H9 (cell line): ENCODE measurements at regions not wholly inside any gene's neighbourhood (a gene's known extent, or its start where the extent isn't known, plus 50 kb on each side); places are given as distances from the start of the nearest gene placed in this dataset.

Experiments
- DNase-seq: peaks from one replicate; pipeline ENCODE4 v3.0.0-alpha.2; 2017
- H2AFZ ChIP-seq: one replicate; pipeline ENCODE4 v1.6.1; 2013; ENCODE audit warnings: mild to moderate bottlenecking, low read length, control low read depth, moderate library complexity
- H2AK5ac ChIP-seq: 2 replicates; pipeline ENCODE4 v1.6.1; 2013; ENCODE audit warnings: low read length, control low read depth, mixed read lengths; ENCODE audit not compliant: insufficient read length
- H2BK120ac ChIP-seq: one replicate; pipeline ENCODE4 v1.6.1; 2013; ENCODE audit warnings: low read depth, mild to moderate bottlenecking, low read length, control low read depth, inconsistent platforms; ENCODE audit not compliant: poor library complexity, severe bottlenecking
- H2BK12ac ChIP-seq: 2 replicates; pipeline ENCODE4 v1.6.1; 2013; ENCODE audit warnings: low read length, control low read depth, mixed read lengths, low read depth; ENCODE audit not compliant: insufficient read length
- H2BK15ac ChIP-seq: 2 replicates; pipeline ENCODE4 v1.6.1; 2013; ENCODE audit warnings: low read depth, low read length, control low read depth
- H2BK20ac ChIP-seq: one replicate; pipeline ENCODE4 v1.6.1; 2013; ENCODE audit warnings: low read depth, mild to moderate bottlenecking, low read length, control low read depth, inconsistent platforms; ENCODE audit not compliant: poor library complexity, severe bottlenecking
- H2BK5ac ChIP-seq: 2 replicates; pipeline ENCODE4 v1.6.1; 2013; ENCODE audit warnings: low read length, control low read depth, mixed read lengths; ENCODE audit not compliant: insufficient read length
- H3K14ac ChIP-seq: 2 replicates; pipeline ENCODE4 v1.6.1; 2013; ENCODE audit warnings: low read length, control low read depth; ENCODE audit not compliant: insufficient read depth
- H3K18ac ChIP-seq: 2 replicates; pipeline ENCODE4 v1.6.1; 2013; ENCODE audit warnings: low read depth, mild to moderate bottlenecking, mixed read lengths, low read length, control low read depth; ENCODE audit not compliant: insufficient read length
- H3K23ac ChIP-seq: 2 replicates; pipeline ENCODE4 v1.6.1; 2013; ENCODE audit warnings: low read length, control low read depth, mixed read lengths, low read depth; ENCODE audit not compliant: insufficient read length
- H3K23me2 ChIP-seq: 2 replicates; pipeline ENCODE4 v1.6.1; 2013; ENCODE audit warnings: low read depth, mild to moderate bottlenecking, mixed read lengths, low read length, control low read depth; ENCODE audit not compliant: insufficient read length, poor library complexity, severe bottlenecking
- H3K27ac ChIP-seq: 2 replicates; pipeline ENCODE4 v1.5.1; 2013; ENCODE audit warnings: low read length, control low read depth, mixed read lengths, low read depth; ENCODE audit not compliant: insufficient read length
- H3K27me3 ChIP-seq: 2 replicates; pipeline ENCODE4 v1.6.1; 2013; ENCODE audit warnings: low read length, control low read depth, inconsistent platforms; ENCODE audit not compliant: insufficient read depth
- H3K4ac ChIP-seq: 2 replicates; pipeline ENCODE4 v1.6.1; 2013; ENCODE audit warnings: low read depth, mild to moderate bottlenecking, control low read depth, inconsistent platforms, low read length, moderate library complexity
- H3K4me1 ChIP-seq: 2 replicates; pipeline ENCODE4 v1.6.1; 2013; ENCODE audit warnings: low read length, control low read depth, inconsistent platforms; ENCODE audit not compliant: insufficient read depth
- H3K4me2 ChIP-seq: 2 replicates; pipeline ENCODE4 v1.6.1; 2013; ENCODE audit warnings: low read length, control low read depth, mixed read lengths; ENCODE audit not compliant: insufficient read length, insufficient read depth
- H3K56ac ChIP-seq: 2 replicates; pipeline ENCODE4 v1.6.1; 2013; ENCODE audit warnings: low read depth, mild to moderate bottlenecking, mixed read lengths, low read length, control low read depth; ENCODE audit not compliant: insufficient read length
- H3K79me1 ChIP-seq: 2 replicates; pipeline ENCODE4 v1.6.1; 2013; ENCODE audit warnings: low read depth, mild to moderate bottlenecking, moderate library complexity, low read length, control low read depth, inconsistent platforms; ENCODE audit not compliant: insufficient read depth, poor library complexity, severe bottlenecking
- H3K79me2 ChIP-seq: 2 replicates; pipeline ENCODE4 v1.6.1; 2013; ENCODE audit warnings: low read length, control low read depth, inconsistent platforms; ENCODE audit not compliant: insufficient read depth
- H3K9ac ChIP-seq: 2 replicates; pipeline ENCODE4 v1.6.1; 2013; ENCODE audit warnings: low read length, control low read depth, mixed read lengths; ENCODE audit not compliant: insufficient read length; ENCODE audit errors: extremely low read depth
- H3K9me3 ChIP-seq: one replicate; pipeline ENCODE4 v1.6.1; 2013; ENCODE audit warnings: low read depth, low read length, inconsistent platforms; ENCODE audit not compliant: control insufficient read depth
- H3T11ph ChIP-seq: one replicate; pipeline ENCODE4 v1.6.1; 2013; ENCODE audit warnings: mild to moderate bottlenecking, low read length, control low read depth, inconsistent platforms
- H4K20me1 ChIP-seq: one replicate; pipeline ENCODE4 v1.6.1; 2013; ENCODE audit not compliant: control insufficient read depth, insufficient read length, insufficient read depth
- H4K5ac ChIP-seq: 2 replicates; pipeline ENCODE4 v1.6.1; 2013; ENCODE audit warnings: low read depth, mild to moderate bottlenecking, mixed read lengths, low read length, control low read depth; ENCODE audit not compliant: insufficient read length
- H4K8ac ChIP-seq: replicated peaks from 2 replicates; pipeline ENCODE4 v1.6.1; 2013; ENCODE audit warnings: low read length, control low read depth, mixed read lengths, low read depth; ENCODE audit not compliant: insufficient read length
- H4K91ac ChIP-seq: 2 replicates; pipeline ENCODE4 v1.6.1; 2013; ENCODE audit warnings: low read depth, mild to moderate bottlenecking, moderate library complexity, mixed read lengths, low read length, control low read depth; ENCODE audit not compliant: insufficient read length
- H3K27ac Mint-ChIP-seq, 3 experiments: 2 replicates in 2 of 3; 3 replicates in 1 of 3; pipeline ENCODE4 v1.8.0; 2020 to 2021; ENCODE audit warnings: mixed read lengths in 3 of 3, mild to moderate bottlenecking in 1 of 3, moderate library complexity in 1 of 3
- H3K27me3 Mint-ChIP-seq: 2 replicates; pipeline ENCODE4 v1.8.0; 2021; ENCODE audit warnings: low read depth, mild to moderate bottlenecking, moderate library complexity, mixed read lengths
- H3K36me3 Mint-ChIP-seq, 3 experiments: 2 replicates in 2 of 3; 3 replicates in 1 of 3; pipeline ENCODE4 v1.8.0; 2020 to 2021; ENCODE audit warnings: low read depth in 3 of 3, mixed read lengths in 3 of 3; ENCODE audit not compliant: insufficient read depth in 1 of 3
- H3K4me1 Mint-ChIP-seq, 2 experiments: 2 replicates each; pipeline ENCODE4 v1.8.0; 2020; ENCODE audit warnings: mixed read lengths in 2 of 2
- H3K4me3 Mint-ChIP-seq, 2 experiments: 2 replicates in 1 of 2; 3 replicates in 1 of 2; pipeline ENCODE4 v1.8.0; 2020 to 2021; ENCODE audit warnings: mild to moderate bottlenecking in 2 of 2, mixed read lengths in 2 of 2, moderate library complexity in 1 of 2
- H3K9me3 Mint-ChIP-seq, 2 experiments: 2 replicates in 1 of 2; 3 replicates in 1 of 2; pipeline ENCODE4 v1.8.0; 2020; ENCODE audit warnings: mild to moderate bottlenecking in 2 of 2, mixed read lengths in 2 of 2, moderate library complexity in 1 of 2
- CTCF ChIP-seq: fragments of 200-600 bp; sonication (generic); conservative IDR thresholded peaks from 3 replicates; pipeline ENCODE4 v1.8.0; 2021; ENCODE audit warnings: antibody characterized with exemption, mild to moderate bottlenecking
- WGBS: extraction: QIAGEN DNeasy Blood & Tissue Kit; methylation state at CpG from one replicate; pipeline ENCODE4 v1.1.7; 2013; ENCODE audit warnings: missing lambda C conversion rate, low lambda C conversion rate, mixed read lengths; ENCODE audit not compliant: insufficient read length; ENCODE audit errors: extremely low coverage; 5-methylcytosine and 5-hydroxymethylcytosine counted together

GRCh38 chr5:164277720-164278119 lies 772.3 kb downstream of the MAT2B start:
- H3K36me3 Mint-ChIP-seq = no peaks in the 10 kb centered on the region
- H3K4me3 Mint-ChIP-seq = no peak overlapping the region
- no peak overlapping the region for H3K14ac ChIP-seq
- H2AFZ ChIP-seq = no peak overlapping the region
- no peaks in the 10 kb centered on the region for H3K79me2 ChIP-seq
- no peaks in the 10 kb centered on the region for H4K20me1 ChIP-seq
- TF ChIP-seq CTCF = no peak
- no peak overlapping the region for H3K9ac ChIP-seq
- no CpG with 5 or more reads among the region's 2 CpGs for WGBS
- H2AK5ac ChIP-seq = no peak overlapping the region
- H3K27ac ChIP-seq = no peak overlapping the region
- no peak overlapping the region for H4K8ac ChIP-seq
- H3K4ac ChIP-seq = no peak overlapping the region
- H3K56ac ChIP-seq = no peak overlapping the region
- no peak overlapping the region for H4K91ac ChIP-seq
- no peaks in the 10 kb centered on the region for H3K27me3 Mint-ChIP-seq
- no peak overlapping the region for H2BK20ac ChIP-seq
- no peaks in the 10 kb centered on the region for H3K23me2 ChIP-seq
- no peak overlapping the region for H3K27ac Mint-ChIP-seq
- no peak overlapping the region for H2BK12ac ChIP-seq
- H3T11ph ChIP-seq = no peak overlapping the region
- H2BK5ac ChIP-seq = no peak overlapping the region
- no peak overlapping the region for H2BK120ac ChIP-seq
- no peaks in the 10 kb centered on the region for H3K9me3 ChIP-seq
- H3K4me2 ChIP-seq = no peak overlapping the region
- no peak overlapping the region for H3K23ac ChIP-seq
- no peaks in the 10 kb centered on the region; the same call in 1 of the 2 replicates for H3K4me1 ChIP-seq
- no peaks in the 10 kb centered on the region for H3K9me3 Mint-ChIP-seq
- H3K18ac ChIP-seq = no peak overlapping the region
- H3K27me3 ChIP-seq = no peaks in the 10 kb centered on the region
- H3K4me1 Mint-ChIP-seq = peaks cover 4 to 5% of the 10 kb centered on the region in 2 experiments
- no peak overlapping the region for H2BK15ac ChIP-seq
- no peak overlapping the region for H4K5ac ChIP-seq
- H3K79me1 ChIP-seq = no peaks in the 10 kb centered on the region
- DNase-seq = no peak
